ENCODE measurements at regions not wholly inside any gene's neighbourhood (a gene's known extent, or its start where the extent isn't known, plus 50 kb on each side); places are given as distances from the start of the nearest gene placed in this dataset.

DNA sequence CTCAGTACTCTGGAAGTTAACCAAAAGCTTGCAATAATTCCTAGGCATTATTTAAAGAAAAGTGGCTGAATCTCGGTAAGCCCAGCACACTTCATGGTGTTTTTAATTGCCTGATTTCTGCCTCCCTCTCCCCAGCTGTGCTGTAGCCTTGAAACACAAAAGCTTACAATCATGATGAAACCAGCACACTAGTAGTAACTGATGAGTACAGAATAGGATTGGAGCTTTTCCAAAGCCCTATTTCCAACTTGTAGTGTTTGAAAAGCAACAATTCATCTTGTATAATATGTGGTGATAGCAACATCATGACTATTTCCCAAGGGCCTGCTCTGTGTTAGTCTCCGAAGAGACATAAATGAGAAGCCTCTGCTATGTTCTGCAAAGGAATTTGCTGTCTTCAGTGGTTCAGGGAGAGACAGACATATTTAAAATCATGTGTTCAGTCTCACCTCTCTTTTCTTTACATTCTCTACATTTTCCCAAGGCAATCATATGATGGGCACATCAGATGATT is 1015.0 kb downstream of the BCL11A start:
- no peak overlapping the region for H4K91ac ChIP-seq (replicated peaks; ENCODE audit: insufficient read length, low read length)

More for the DNA sequence above, 1015.0 kb downstream of the BCL11A start:
- CTCF ChIA-PET (ENCODE audit: partially characterized antibody) = interaction anchor here (0.6 kb wide), 1 partner anchor 13 kb away, joined by 3 read pairs; no protein-coding TSS in a partner anchor
- Histone ChIP-seq H2AK5ac (ENCODE audit: low read depth, low read length) (no peak overlapping the region), H3K56ac (replicated peaks; ENCODE audit: insufficient read length, low read depth, low read length) (no peak overlapping the region), H2BK15ac (ENCODE audit: low read length) (no peak overlapping the region), H3K79me2 (ENCODE audit: control insufficient read depth in 1 of 2, insufficient read depth in 2 of 2, low read length in 2 of 2) (no peaks in the 10 kb centered on the region), H3K23ac (ENCODE audit: insufficient read length) (no peak overlapping the region), H2AFZ (ENCODE audit: low read length) (no peak overlapping the region), H3K4me3 (ENCODE audit: extremely low read depth in 1 of 4, insufficient read depth in 2 of 4, low read depth in 3 of 4, low read length in 4 of 4) (no peak overlapping the region), H3K9ac (replicated peaks in 1 of 4; ENCODE audit: extremely low read depth in 1 of 4, low read depth in 3 of 4, low read length in 3 of 4) (no peak overlapping the region), H4K5ac (ENCODE audit: insufficient read length, low read depth, low read length) (no peak overlapping the region), H2BK120ac (replicated peaks; ENCODE audit: low read depth, low read length) (no peak overlapping the region), H3K4me2 (ENCODE audit: insufficient read depth in 1 of 2, low read depth in 2 of 2, low read length in 2 of 2) (no peak overlapping the region), H2BK20ac (ENCODE audit: low read length) (no peak overlapping the region), H2BK5ac (ENCODE audit: low read depth, low read length) (no peak overlapping the region), H4K20me1 (replicated peaks in 1 of 2; ENCODE audit: control insufficient read depth in 1 of 2, insufficient read depth in 2 of 2, low read length in 2 of 2) (no peaks in the 10 kb centered on the region), H3K27me3 (replicated peaks in 1 of 4; ENCODE audit: control insufficient read depth in 3 of 4, extremely low read depth in 1 of 4, insufficient read depth in 3 of 4, low read length in 3 of 4) (no peaks in the 10 kb centered on the region), H4K8ac (ENCODE audit: extremely low read depth, insufficient read depth, low read length) (no peak overlapping the region), H3K14ac (ENCODE audit: insufficient read length) (no peak overlapping the region), H3K4ac (replicated peaks; ENCODE audit: insufficient read length, low read depth, low read length) (no peak overlapping the region), H3K36me3 (ENCODE audit: control insufficient read depth in 2 of 4, insufficient read depth in 4 of 4, low read length in 3 of 4) (no peaks in the 10 kb centered on the region), H3K79me1 (ENCODE audit: low read depth, low read length) (no peaks in the 10 kb centered on the region), H3K18ac (ENCODE audit: extremely low read depth, low read length) (no peak overlapping the region), H2BK12ac (ENCODE audit: low read depth, low read length) (no peak overlapping the region), H3K23me2 (ENCODE audit: low read depth, low read length) (no peaks in the 10 kb centered on the region), H3K4me1 (replicated peaks in 1 of 4; ENCODE audit: control insufficient read depth in 3 of 4, insufficient read depth in 4 of 4, low read length in 3 of 4) (no peaks in the 10 kb centered on the region), H3K27ac (ENCODE audit: low read depth, low read length) (no peak overlapping the region), H3K9me3 (ENCODE audit: insufficient read depth in 2 of 2, low read depth in 1 of 2, low read length in 1 of 2) (no peaks in the 10 kb centered on the region)
- no peak for DNase-seq (ENCODE audit: low read depth in 1 of 2, low spot score in 2 of 2)
- 94% methylated on average over 2 of the region's 2 CpGs; no CpG with 5 or more reads in 1 of the 2 experiments for WGBS, 2 experiments (ENCODE audit: extremely low coverage in 1 of 2, insufficient coverage in 1 of 2, insufficient read length in 1 of 2, insufficient replicate concordance in 2 of 2, low coverage in 1 of 2, low lambda C conversion rate in 2 of 2, missing lambda C conversion rate in 1 of 2)
- TF ChIP-seq, protein P1, sequence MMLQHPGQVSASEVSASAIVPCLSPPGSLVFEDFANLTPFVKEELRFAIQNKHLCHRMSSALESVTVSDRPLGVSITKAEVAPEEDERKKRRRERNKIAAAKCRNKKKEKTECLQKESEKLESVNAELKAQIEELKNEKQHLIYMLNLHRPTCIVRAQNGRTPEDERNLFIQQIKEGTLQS (IDR thresholded peaks at IDR 0.05; ENCODE audit: insufficient read depth, low read depth, low read length) = no peak
- TF ChIP-seq SUZ12 (IDR thresholded peaks at IDR 0.05; ENCODE audit: low read length) (no peak), RNF2 (IDR thresholded peaks at IDR 0.05; ENCODE audit: borderline replicate concordance, low read depth, low read length, missing control alignments, poor library complexity, severe bottlenecking) (no peak), CHD2 (IDR thresholded peaks at IDR 0.05; ENCODE audit: low read length) (no peak), CEBPB (IDR thresholded peaks at IDR 0.05; ENCODE audit: low read depth, low read length) (no peak), POLR2AphosphoS5 (IDR thresholded peaks at IDR 0.05; ENCODE audit: low read depth, low read length) (no peak), BCL11A (IDR thresholded peaks at IDR 0.05; ENCODE audit: low read depth in 2 of 2, low read length in 2 of 2) (no peak), EGR1 (IDR thresholded peaks at IDR 0.05; ENCODE audit: borderline replicate concordance, low read depth, low read length) (no peak), CTBP2 (IDR thresholded peaks at IDR 0.05; ENCODE audit: borderline replicate concordance, insufficient read depth, insufficient read length, low read length) (no peak), SAP30 (IDR thresholded peaks at IDR 0.05; ENCODE audit: insufficient read depth, insufficient replicate concordance, low read length) (no peak), HDAC2 (IDR thresholded peaks at IDR 0.05; ENCODE audit: borderline replicate concordance in 1 of 2, low read depth in 2 of 2, low read length in 2 of 2) (no peak)
- TF ChIP-seq, protein P2, sequence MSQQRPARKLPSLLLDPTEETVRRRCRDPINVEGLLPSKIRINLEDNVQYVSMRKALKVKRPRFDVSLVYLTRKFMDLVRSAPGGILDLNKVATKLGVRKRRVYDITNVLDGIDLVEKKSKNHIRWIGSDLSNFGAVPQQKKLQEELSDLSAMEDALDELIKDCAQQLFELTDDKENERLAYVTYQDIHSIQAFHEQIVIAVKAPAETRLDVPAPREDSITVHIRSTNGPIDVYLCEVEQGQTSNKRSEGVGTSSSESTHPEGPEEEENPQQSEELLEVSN (IDR thresholded peaks at IDR 0.05) = no peak
- POLR2A ChIA-PET (ENCODE audit: partially characterized antibody) = no interaction called here
- FAIRE-seq = no peak
